ENCODE measurements at regions not wholly inside any gene's neighbourhood (a gene's known extent, or its start where the extent isn't known, plus 50 kb on each side); places are given as distances from the start of the nearest gene placed in this dataset.

- no peak for TF ChIP-seq GATA2 (IDR thresholded peaks at IDR 0.05; ENCODE audit: low read depth, low read length)
- no peak for TF ChIP-seq GATA3 (IDR thresholded peaks at IDR 0.05; ENCODE audit: low read depth, low read length)
Measured at GRCh38 chr12:105559310-105559709, 228.8 kb downstream of the C12orf75 start.

Measured in SH-SY5Y (cell line).